HG03558 (cell line): ENCODE measurements at regions not wholly inside any gene's neighbourhood (a gene's known extent, or its start where the extent isn't known, plus 50 kb on each side); places are given as distances from the start of the nearest gene placed in this dataset.
"Not testable (repeated sequence)": the region's sequence is repeated elsewhere in the genome, so short reads cannot be mapped to it uniquely, and the experiment has no call there.

Experiments used
- ATAC-seq: cut with Tn5 transposase; IDR thresholded peaks from one replicate; pipeline ENCODE4 v1.9.1; 2021; ENCODE audit warnings: moderate number of reproducible peaks; ENCODE audit not compliant: unreplicated experiment; ENCODE audit errors: extremely low read depth

GRCh38 chr3:16767006-16767405, 117.7 kb upstream of the PLCL2 start:
- no peak for ATAC-seq

GRCh38 chr3:16768014-16768413, 116.7 kb upstream of the PLCL2 start:
- no peak for ATAC-seq

- no peak for ATAC-seq
These were observed 115.8 kb upstream of the PLCL2 start for GRCh38 chr3:16768956-16769355.

GRCh38 chr3:16769525-16769924, 115.2 kb upstream of the PLCL2 start:
- no peak for ATAC-seq

- ATAC-seq: no peak
These were observed 114.7 kb upstream of the PLCL2 start for GRCh38 chr3:16770021-16770420.

GRCh38 chr3:16770792-16771191, 114.0 kb upstream of the PLCL2 start:
- ATAC-seq: no peak

GRCh38 chr3:16773594-16773993, 111.2 kb upstream of the PLCL2 start:
- ATAC-seq: not testable (repeated sequence)

GRCh38 chr3:16774536-16774935, 110.2 kb upstream of the PLCL2 start:
- ATAC-seq: not testable (repeated sequence)

- ATAC-seq: no peak
These were observed 99.8 kb upstream of the PLCL2 start for GRCh38 chr3:16784973-16785372.

GRCh38 chr3:16785465-16785864, 99.3 kb upstream of the PLCL2 start:
- ATAC-seq: no peak

GRCh38 chr3:16788440-16789056, 96.2 kb upstream of the PLCL2 start:
- ATAC-seq: no peak

- no peak for ATAC-seq
These were observed 95.2 kb upstream of the PLCL2 start for GRCh38 chr3:16789344-16790120.

- ATAC-seq: no peak
These were observed 94.0 kb upstream of the PLCL2 start for GRCh38 chr3:16790432-16791400.

- no peak for ATAC-seq
These were observed 91.4 kb upstream of the PLCL2 start for GRCh38 chr3:16793321-16793720.

GRCh38 chr3:16794257-16794656, 90.5 kb upstream of the PLCL2 start:
- no peak for ATAC-seq

GRCh38 chr3:16795581-16795980, 89.2 kb upstream of the PLCL2 start:
- ATAC-seq: no peak

- ATAC-seq: no peak
These were observed 86.9 kb upstream of the PLCL2 start for GRCh38 chr3:16797831-16798230.

- no peak for ATAC-seq
These were observed 86.0 kb upstream of the PLCL2 start for GRCh38 chr3:16798738-16799137.

- no peak for ATAC-seq
These were observed 84.4 kb upstream of the PLCL2 start for GRCh38 chr3:16800361-16800760.

- no peak for ATAC-seq
These were observed 83.5 kb upstream of the PLCL2 start for GRCh38 chr3:16801223-16801622.

- ATAC-seq: no peak
These were observed 83.1 kb upstream of the PLCL2 start for GRCh38 chr3:16801698-16802097.
